ENCODE measurements at regions not wholly inside any gene's neighbourhood (a gene's known extent, or its start where the extent isn't known, plus 50 kb on each side); places are given as distances from the start of the nearest gene placed in this dataset.

- DNase-seq (ENCODE audit: low read depth), result no peak
Measured at GRCh38 chr11:15737320-15737719, 619.0 kb downstream of the SOX6 start.

- no peak for DNase-seq (ENCODE audit: low read depth)
Measured at GRCh38 chr11:15738931-15739330, 617.4 kb downstream of the SOX6 start.

GRCh38 chr11:15742626-15743519 is 613.5 kb downstream of the SOX6 start:
- DNase-seq (ENCODE audit: low read depth), result no peak

- no peak for DNase-seq (ENCODE audit: low read depth)
Measured at GRCh38 chr11:15744693-15745092, 611.7 kb downstream of the SOX6 start.

GRCh38 chr11:15745266-15745665 is 611.1 kb downstream of the SOX6 start:
- no peak for DNase-seq (ENCODE audit: low read depth)

GRCh38 chr11:15747671-15748070 is 608.7 kb downstream of the SOX6 start:
- DNase-seq (ENCODE audit: low read depth), result no peak

GRCh38 chr11:15748132-15748531 is 608.2 kb downstream of the SOX6 start:
- DNase-seq (ENCODE audit: low read depth), result no peak

GRCh38 chr11:15748741-15749140 is 607.6 kb downstream of the SOX6 start:
- DNase-seq (ENCODE audit: low read depth), result no peak

- no peak for DNase-seq (ENCODE audit: low read depth)
Measured at GRCh38 chr11:15750535-15751308, 605.6 kb downstream of the SOX6 start.

GRCh38 chr11:15754221-15754620 is 602.1 kb downstream of the SOX6 start:
- no peak for DNase-seq (ENCODE audit: low read depth)

GRCh38 chr11:15757048-15757698 is 599.2 kb downstream of the SOX6 start:
- DNase-seq (ENCODE audit: low read depth), result no peak

- DNase-seq (ENCODE audit: low read depth), result no peak
Measured at GRCh38 chr11:15758857-15759465, 597.4 kb downstream of the SOX6 start.

- no peak for DNase-seq (ENCODE audit: low read depth)
Measured at GRCh38 chr11:15761235-15761634, 595.1 kb downstream of the SOX6 start.

- DNase-seq (ENCODE audit: low read depth), result no peak
Measured at GRCh38 chr11:15764326-15764725, 592.0 kb downstream of the SOX6 start.

GRCh38 chr11:15764948-15765347 is 591.4 kb downstream of the SOX6 start:
- no peak for DNase-seq (ENCODE audit: low read depth)

GRCh38 chr11:15765530-15765929 is 590.8 kb downstream of the SOX6 start:
- no peak for DNase-seq (ENCODE audit: low read depth)

- no peak for DNase-seq (ENCODE audit: low read depth)
Measured at GRCh38 chr11:15768321-15768720, 588.0 kb downstream of the SOX6 start.

- DNase-seq (ENCODE audit: low read depth), result no peak
Measured at GRCh38 chr11:15769203-15769602, 587.1 kb downstream of the SOX6 start.

- no peak for DNase-seq (ENCODE audit: low read depth)
Measured at GRCh38 chr11:15770798-15771414, 585.4 kb downstream of the SOX6 start.

- DNase-seq (ENCODE audit: low read depth), result no peak
Measured at GRCh38 chr11:15772547-15772946, 583.8 kb downstream of the SOX6 start.

- no peak for DNase-seq (ENCODE audit: low read depth)
Measured at GRCh38 chr11:15772981-15773380, 583.4 kb downstream of the SOX6 start.

Measured in activated T-cell treated with anti-CD3 and anti-CD28 coated beads for 24 hours (primary cell).